Activated T-cell treated with anti-CD3 and anti-CD28 coated beads, Interleukin-2, amount 50 U/mL, for 1 hour (primary cell): ENCODE measurements at regions not wholly inside any gene's neighbourhood (a gene's known extent, or its start where the extent isn't known, plus 50 kb on each side); places are given as distances from the start of the nearest gene placed in this dataset.

ENCODE experiments used
- DNase-seq: peaks from one replicate; pipeline ENCODE4 v3.0.0-alpha.2; 2020

DNA sequence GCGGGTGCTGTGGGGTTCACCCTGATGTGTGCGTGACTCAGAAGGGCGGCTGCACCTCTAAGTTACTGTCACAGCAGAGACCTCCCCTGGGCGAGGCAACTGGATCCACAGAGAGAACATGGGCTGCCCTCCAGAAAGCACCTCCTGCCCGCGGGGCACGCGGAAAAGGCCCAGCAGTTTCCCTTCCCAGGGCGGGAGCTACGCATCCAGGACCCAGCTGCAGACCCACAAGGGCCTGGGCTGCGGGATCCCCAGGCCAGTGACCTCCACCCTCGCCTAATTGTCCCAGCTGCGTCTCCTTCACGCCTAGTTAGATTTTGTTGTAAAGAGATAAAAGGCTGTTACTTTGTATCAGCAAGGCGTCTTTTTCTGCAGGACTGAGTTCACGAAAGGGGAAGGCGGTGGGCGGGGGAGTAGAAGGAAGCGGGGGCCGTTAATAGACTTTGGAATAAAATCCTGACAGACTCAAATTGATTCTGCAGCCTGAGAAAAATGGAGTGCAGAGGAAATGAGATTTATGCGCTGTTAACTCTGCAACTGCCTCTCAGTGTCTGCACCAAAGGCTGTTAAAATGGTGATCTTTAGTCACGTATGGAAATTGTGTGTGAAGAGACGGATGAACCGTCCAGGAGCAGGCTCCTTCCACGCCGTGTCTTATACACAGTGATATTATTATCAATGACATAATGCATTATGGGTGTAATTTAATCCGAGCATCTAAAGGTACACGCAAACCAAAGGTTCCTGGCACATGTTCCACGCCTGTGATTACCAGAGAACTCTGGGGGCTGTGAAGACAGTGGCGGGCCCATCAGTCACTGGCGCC lies 65.9 kb upstream of the FBRSL1 start:
- DNase-seq: no peak

DNA sequence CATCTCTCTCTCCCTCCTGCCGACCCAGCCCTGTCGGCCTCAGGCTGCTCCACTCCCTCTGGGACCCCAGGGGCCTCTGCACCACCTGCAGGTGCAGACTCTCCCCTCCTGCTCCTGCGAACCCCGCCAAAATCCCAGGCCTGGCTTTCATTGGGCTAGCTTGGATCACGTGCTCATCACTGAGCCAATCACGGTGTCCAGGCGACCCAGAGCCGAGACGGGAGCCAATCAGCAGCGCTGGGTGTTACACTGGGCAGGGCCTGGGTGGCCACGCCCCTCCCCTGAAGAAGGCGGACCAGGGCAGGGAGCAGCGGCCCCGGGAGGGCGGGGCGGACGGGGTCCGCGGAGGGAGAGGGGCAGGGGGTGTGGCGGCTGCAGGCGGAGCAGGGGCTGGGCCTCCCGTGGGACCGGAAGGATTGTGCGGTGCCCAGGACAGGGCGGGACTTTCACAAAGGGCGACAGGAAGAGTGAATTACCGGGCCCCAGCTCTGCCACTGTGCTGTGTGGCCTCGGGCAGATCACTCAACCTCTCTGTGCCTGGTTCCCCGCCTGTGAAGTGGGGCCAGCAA lies 66.6 kb upstream of the FBRSL1 start:
- DNase-seq: no peak

GRCh38 chr12:132422381-132423043 lies 67.4 kb upstream of the FBRSL1 start:
- no peak for DNase-seq

- DNase-seq: no peak
Observed at GRCh38 chr12:132422040-132422380, 67.9 kb upstream of the FBRSL1 start.

DNA sequence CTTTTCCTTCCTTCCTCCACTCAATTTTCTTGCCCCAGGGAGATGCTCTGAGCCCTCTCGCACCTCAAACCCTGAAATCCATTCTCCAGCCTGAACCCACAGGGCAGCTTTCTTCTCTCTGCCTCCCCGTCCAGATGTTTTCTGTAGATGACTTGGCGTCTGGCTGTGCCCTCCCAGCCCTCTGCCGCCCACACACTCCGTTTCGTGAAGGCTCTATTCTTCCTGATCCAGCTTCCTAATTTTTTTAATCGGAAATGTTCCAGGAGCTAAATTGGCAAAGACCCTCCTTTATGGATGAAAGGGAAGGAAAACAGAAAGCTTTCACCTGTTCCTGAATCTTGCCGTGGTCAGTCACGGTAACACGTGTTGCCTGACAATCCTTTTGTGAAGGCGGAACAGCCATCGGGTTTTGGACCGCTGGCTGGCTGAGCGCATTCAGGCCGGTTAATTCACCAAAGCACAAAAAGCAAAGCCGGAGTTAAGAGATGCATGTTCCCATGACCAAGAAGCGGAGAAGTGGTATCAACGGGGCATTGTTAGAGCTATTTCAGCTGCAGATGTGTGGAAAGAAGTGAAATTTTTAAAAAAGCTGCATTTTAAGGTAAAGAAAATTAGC lies 70.2 kb upstream of the FBRSL1 start:
- DNase-seq: no peak

- DNase-seq: no peak
Observed at GRCh38 chr12:132418393-132418925, 71.5 kb upstream of the FBRSL1 start.

- no peak for DNase-seq
Observed at GRCh38 chr12:132417741-132418140, 72.2 kb upstream of the FBRSL1 start.

GRCh38 chr12:132416827-132417226 lies 73.1 kb upstream of the FBRSL1 start:
- DNase-seq: no peak

GRCh38 chr12:132416121-132416673 lies 73.8 kb upstream of the FBRSL1 start:
- DNase-seq: no peak

- no peak for DNase-seq
Observed at GRCh38 chr12:132415327-132416120, 74.4 kb upstream of the FBRSL1 start.

DNA sequence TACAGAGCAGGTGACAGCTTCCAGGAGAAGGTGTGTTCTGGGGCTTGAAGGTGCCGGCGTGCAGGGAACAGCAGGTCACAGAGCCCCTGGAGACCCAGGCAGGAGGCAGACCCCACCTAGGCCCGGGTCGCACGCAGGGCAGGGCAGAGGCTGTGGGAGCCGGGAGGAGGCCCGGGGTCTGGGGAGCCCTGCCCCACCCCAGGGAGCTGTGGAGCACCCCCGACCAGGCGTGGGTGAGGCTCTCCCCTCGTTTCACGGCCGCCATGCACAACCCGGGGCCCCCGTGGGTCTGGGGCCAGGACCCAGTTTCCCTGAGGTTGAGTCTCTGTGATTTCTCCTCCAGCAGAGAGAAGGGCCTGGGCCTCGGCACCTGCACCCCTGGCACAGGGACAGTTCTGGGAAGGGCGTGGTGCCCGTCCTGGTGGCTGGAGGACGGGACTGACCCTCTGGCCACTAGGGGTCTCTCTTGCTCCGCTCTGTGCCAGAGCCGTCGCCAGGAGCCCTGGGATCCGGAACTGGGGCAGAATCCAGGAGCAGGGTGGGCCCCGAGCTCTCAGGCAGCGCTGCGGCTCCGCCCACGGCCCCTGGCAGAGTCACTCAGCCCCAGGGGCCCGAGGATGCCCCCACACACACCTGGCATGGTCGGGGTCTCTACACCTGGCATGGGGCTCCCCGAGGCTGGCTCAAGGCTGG lies 75.2 kb upstream of the FBRSL1 start:
- peak; percentile 78 for DNase-seq

DNA sequence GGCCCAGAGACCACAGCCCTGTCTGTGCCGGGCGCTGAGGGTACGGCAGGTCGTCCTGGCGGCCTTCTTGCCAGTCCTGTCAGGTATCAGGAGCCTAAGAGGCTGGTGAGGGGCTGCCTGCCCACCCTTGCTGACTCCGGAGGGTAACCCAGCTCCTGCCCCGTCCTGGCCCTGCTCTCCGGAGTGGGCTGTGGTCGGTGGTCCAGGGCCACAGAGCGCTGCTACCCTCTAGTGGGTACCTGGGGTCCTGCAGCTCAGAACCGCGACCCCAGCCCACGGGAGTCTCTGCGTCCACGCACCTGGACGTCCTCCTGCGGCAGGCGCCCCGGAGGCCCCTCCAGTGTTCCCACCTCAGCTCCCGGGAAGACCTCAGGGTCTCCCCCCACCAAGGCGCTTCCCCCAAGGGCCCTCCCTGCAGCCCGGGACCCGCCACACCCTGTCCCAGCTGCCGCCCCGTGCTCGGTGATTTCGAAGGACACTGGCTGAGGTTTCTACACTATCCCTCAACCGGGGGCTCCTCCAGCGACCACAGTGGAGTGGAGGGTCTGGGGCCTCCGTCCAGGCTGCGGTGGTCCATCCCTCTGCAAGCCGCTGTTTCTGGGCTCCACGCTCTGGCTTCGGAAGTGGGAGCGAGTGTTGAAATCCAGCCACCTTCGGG lies 75.9 kb upstream of the FBRSL1 start:
- no peak for DNase-seq

GRCh38 chr12:132411457-132411856 lies 78.5 kb upstream of the FBRSL1 start:
- DNase-seq: no peak

DNA sequence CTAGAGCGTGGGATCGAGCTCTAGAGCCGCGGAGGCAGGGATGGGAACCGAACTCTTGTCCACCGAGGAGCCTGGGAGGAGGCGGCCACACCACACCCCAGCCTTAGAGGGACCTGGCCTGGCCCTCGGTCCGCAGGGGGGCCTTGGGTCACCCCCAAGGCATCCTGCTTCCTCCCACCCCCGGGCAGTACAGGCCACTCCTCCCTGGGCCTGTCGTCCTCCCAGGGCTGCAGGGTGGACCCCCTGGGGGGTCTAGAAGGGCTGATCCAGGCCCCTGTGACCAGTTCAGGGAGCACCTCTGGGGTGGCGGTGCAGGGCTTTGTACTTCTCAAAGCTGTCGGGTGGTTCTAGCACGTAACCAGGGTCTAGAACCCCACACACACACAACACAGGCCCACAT lies 79.1 kb upstream of the FBRSL1 start:
- no peak for DNase-seq

GRCh38 chr12:132410296-132410625 lies 79.7 kb upstream of the FBRSL1 start:
- no peak for DNase-seq

DNA sequence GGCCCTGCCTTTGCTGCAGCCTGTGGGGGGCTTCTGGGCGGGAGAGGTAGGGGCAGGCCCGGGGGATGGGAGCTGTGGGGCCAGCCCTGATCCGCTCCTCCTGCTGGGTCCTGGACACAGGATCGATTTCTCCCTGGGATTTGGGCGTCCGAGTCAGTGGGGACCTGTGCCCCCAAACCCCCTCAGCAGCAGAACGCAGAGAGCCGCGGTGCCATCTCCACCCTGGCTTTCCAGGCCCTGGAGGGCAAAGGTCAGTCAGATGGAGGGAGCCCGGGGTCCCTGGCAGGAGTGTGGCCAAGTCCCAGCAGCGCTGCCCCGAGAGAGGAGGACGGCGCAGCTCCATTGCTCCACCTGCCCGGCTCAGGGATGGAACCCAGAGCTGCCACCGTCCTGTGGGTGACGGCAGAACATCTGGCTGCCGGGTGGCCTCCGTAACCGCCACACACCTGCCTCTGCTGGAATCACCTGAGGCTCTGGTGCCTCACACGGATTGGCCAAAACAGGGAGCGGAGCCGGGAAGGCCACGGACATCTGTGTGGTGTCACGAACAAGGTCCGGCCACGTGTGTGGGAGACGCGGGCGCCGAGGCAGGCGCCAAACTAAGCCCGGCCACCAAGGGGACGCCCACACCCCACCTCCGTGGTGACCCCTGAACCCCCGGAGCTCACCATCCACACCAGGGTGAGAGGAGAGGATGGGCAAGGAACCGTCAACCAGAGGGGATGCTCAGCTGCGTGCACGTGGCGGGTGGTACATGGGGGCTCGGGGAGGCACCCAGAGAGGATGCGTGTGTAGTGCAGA lies 80.3 kb upstream of the FBRSL1 start:
- DNase-seq: no peak

DNA sequence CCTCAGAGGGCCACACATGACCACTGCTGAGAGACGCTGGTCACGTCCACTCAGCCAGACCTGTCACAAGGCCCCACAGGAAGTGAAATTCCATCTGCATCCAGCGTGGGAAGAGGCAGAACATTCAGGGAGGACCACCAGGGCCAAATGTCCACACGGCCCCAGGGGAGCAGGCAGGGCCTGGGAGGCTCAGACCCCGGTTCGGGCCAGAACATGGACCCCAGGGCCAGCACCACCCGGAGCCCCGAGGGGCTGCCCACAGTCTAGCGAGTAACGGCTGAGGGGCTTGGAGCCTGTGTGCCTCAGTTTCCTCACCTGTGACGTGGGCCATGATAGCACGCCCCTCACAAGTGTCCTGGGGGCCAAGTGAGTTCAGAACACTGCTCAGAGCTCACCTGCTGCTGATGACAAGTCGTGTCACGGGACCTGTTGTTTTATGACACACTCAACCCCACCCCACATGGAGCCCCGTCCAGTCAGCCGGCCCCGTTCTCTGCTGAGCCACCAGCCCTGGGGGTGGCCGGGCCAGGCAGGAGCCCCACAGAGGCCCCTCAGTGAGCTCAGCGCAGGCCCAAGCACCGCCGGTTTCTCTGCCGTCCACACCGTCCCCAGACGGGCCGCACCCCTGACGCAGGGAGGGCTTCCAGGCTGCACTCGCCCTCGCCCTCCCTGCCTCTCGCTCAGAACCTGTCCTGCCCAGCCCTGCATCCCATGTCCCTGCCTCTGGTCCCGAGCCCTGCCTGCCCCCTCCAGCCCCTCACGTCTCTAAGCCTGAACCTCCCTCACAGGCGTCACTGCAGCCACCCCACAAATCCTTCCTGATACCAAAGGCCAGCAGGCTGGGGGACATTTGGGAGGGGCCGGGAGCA lies 79.5 kb upstream of the GALNT9 start:
- DNase-seq: no peak

DNA sequence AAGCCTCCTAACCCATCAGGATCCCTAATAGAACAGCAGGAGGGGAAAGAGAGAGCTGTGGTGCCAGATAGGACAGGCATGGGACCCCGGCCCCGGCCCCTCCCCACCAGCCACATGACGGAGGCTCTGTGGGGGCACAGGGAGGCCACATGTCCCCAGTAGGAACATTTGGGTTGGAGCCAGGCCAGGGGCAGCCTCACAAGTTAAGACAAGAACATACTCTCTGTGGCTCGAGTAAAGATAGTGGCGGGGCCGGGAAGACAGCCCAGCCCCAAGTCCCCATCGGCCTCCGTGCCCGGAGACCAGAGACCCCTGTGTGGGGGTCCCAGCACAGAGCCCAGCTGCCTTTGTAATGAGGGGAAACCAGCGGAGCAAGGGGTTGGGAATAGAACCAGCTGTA lies 78.6 kb upstream of the GALNT9 start:
- DNase-seq: no peak

GRCh38 chr12:132407451-132407961 lies 78.1 kb upstream of the GALNT9 start:
- no peak for DNase-seq
